GM23338 (cell line): ENCODE measurements at regions not wholly inside any gene's neighbourhood (a gene's known extent, or its start where the extent isn't known, plus 50 kb on each side); places are given as distances from the start of the nearest gene placed in this dataset.

Experiments used
- ATAC-seq: fragments of 200-7000 bp; cut with Tn5 transposase; 3 replicates; pipeline ENCODE4 v1.9.1; 2020
- DNase-seq: peaks from one replicate; pipeline ENCODE4 v3.0.0-alpha.2; 2015; ENCODE audit warnings: low spot score
- H2AFZ ChIP-seq: fragments of 200-600 bp; sonication (generic); 2 replicates; pipeline ENCODE4 v1.8.0; 2016; ENCODE audit warnings: antibody characterized with exemption, mild to moderate bottlenecking, moderate library complexity
- H3F3A ChIP-seq: fragments of 200-600 bp; sonication (generic); replicated peaks from 2 replicates; pipeline ENCODE4 v1.8.0; 2017; ENCODE audit warnings: antibody characterized with exemption, mixed run types, low read depth
- H3K27ac ChIP-seq: fragments of 200-600 bp; sonication (generic); 2 replicates; pipeline ENCODE4 v1.6.1; 2016; ENCODE audit warnings: low read depth
- H3K27me3 ChIP-seq: fragments of 200-600 bp; sonication (generic); 2 replicates; pipeline ENCODE4 v1.8.0; 2016; ENCODE audit warnings: mild to moderate bottlenecking, mixed run types, moderate library complexity; ENCODE audit not compliant: insufficient read depth
- H3K36me3 ChIP-seq: fragments of 200-600 bp; sonication (generic); 2 replicates; pipeline ENCODE4 v1.8.0; 2016; ENCODE audit warnings: mild to moderate bottlenecking; ENCODE audit not compliant: insufficient read depth
- H3K4me1 ChIP-seq: fragments of 200-600 bp; sonication (generic); 2 replicates; pipeline ENCODE4 v1.8.0; 2016; ENCODE audit warnings: mild to moderate bottlenecking, moderate library complexity; ENCODE audit not compliant: insufficient read depth
- H3K4me2 ChIP-seq: fragments of 200-600 bp; sonication (generic); 2 replicates; pipeline ENCODE4 v1.7.1; 2017; ENCODE audit warnings: mixed run types
- H3K4me3 ChIP-seq: fragments of 200-600 bp; sonication (generic); 2 replicates; pipeline ENCODE4 v1.6.1; 2016; ENCODE audit warnings: mixed run types
- H3K79me2 ChIP-seq: fragments of 200-600 bp; sonication (generic); replicated peaks from 2 replicates; pipeline ENCODE4 v1.8.0; 2017; ENCODE audit warnings: mild to moderate bottlenecking; ENCODE audit not compliant: insufficient read depth
- H3K9me2 ChIP-seq: fragments of 200-600 bp; sonication (generic); 2 replicates; pipeline ENCODE4 v1.8.0; 2017; ENCODE audit not compliant: insufficient read depth
- H4K20me1 ChIP-seq: fragments of 200-600 bp; sonication (generic); replicated peaks from 2 replicates; pipeline ENCODE4 v1.8.0; 2017; ENCODE audit warnings: mild to moderate bottlenecking; ENCODE audit not compliant: insufficient read depth
- H3K27ac Mint-ChIP-seq: 2 replicates; pipeline ENCODE4 v1.8.0; 2020; ENCODE audit warnings: inconsistent platforms, mild to moderate bottlenecking, moderate library complexity, mixed read lengths
- H3K27me3 Mint-ChIP-seq: 3 replicates; pipeline ENCODE4 v1.8.0; 2022; ENCODE audit warnings: low read depth, mild to moderate bottlenecking, moderate library complexity, mixed read lengths, inconsistent platforms; ENCODE audit not compliant: insufficient read depth, poor library complexity
- H3K36me3 Mint-ChIP-seq: 3 replicates; pipeline ENCODE4 v1.8.0; 2021; ENCODE audit warnings: low read depth, mild to moderate bottlenecking, inconsistent platforms, moderate library complexity, mixed read lengths
- H3K4me1 Mint-ChIP-seq: 3 replicates; pipeline ENCODE4 v1.8.0; 2020; ENCODE audit warnings: mild to moderate bottlenecking, inconsistent platforms, mixed read lengths
- H3K4me3 Mint-ChIP-seq: 3 replicates; pipeline ENCODE4 v1.8.0; 2021; ENCODE audit warnings: moderate library complexity, mild to moderate bottlenecking, inconsistent platforms, mixed read lengths
- H3K9me3 Mint-ChIP-seq: 3 replicates; pipeline ENCODE4 v1.8.0; 2020; ENCODE audit warnings: moderate library complexity, mild to moderate bottlenecking, inconsistent platforms, mixed read lengths
- EZH2 ChIP-seq: fragments of 200-600 bp; sonication (generic); IDR thresholded peaks from one replicate; pipeline ENCODE4 v1.8.0; 2017; ENCODE audit warnings: antibody characterized with exemption, mild to moderate bottlenecking, low read depth; ENCODE audit not compliant: unreplicated experiment
- EZH2phosphoT487 ChIP-seq: fragments of 200-600 bp; sonication (generic); IDR thresholded peaks from one replicate; pipeline ENCODE4 v1.8.1; 2018; ENCODE audit warnings: antibody characterized with exemption; ENCODE audit not compliant: unreplicated experiment
- JUNB ChIP-seq: IDR thresholded peaks from one replicate; pipeline ENCODE4 v1.6.1; 2016; ENCODE audit warnings: antibody characterized with exemption; ENCODE audit not compliant: unreplicated experiment
- NANOG ChIP-seq: IDR thresholded peaks from 2 replicates; pipeline ENCODE4 v1.6.1; 2016; ENCODE audit warnings: antibody characterized with exemption, borderline replicate concordance
- POLR2AphosphoS5 ChIP-seq: IDR thresholded peaks from 2 replicates; pipeline ENCODE4 v1.6.1; 2016; ENCODE audit warnings: antibody characterized with exemption, low read depth
- REST ChIP-seq: IDR thresholded peaks from one replicate; pipeline ENCODE4 v1.6.1; 2018; ENCODE audit warnings: antibody characterized with exemption; ENCODE audit not compliant: unreplicated experiment
- STAT1 ChIP-seq: IDR thresholded peaks from one replicate; pipeline ENCODE4 v1.6.1; 2016; ENCODE audit warnings: antibody characterized with exemption; ENCODE audit not compliant: unreplicated experiment
- ZNF331 ChIP-seq: fragments of 250-450 bp; sonication (Bioruptor Pico); IDR thresholded peaks from 2 replicates; pipeline ENCODE4 v1.5.0; 2020; ENCODE audit warnings: low read depth, mild to moderate bottlenecking, moderate library complexity
- ZNF462 ChIP-seq: fragments of 250-450 bp; sonication (Bioruptor Pico); IDR thresholded peaks from 2 replicates; pipeline ENCODE4 v1.5.0; 2020; ENCODE audit warnings: mild to moderate bottlenecking, moderate library complexity
- TF ChIP-seq, protein P1 (sequence below): IDR thresholded peaks from 2 replicates; pipeline ENCODE4 v1.6.1; 2016; ENCODE audit warnings: antibody characterized with exemption

DNA sequence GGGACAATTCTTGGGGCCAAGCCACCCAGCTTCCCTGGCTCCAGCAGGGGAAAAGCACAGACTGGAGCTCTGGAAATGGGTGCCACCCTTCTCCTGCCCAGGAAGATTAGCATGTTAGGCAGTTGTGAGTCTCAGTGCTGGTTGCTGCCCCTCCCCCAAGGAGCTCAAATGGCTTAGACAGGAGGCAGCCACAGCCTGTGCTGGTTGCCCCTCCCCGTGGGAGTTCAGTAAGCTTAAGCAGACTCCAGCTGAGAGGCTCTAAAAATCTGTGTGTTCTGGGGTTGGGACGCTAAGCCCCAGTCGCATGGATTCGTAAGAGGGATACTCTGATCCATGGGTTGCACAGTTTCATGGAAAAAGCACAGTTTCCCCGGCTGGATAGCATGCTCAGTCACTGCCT, 92.7 kb upstream of the NDST3 start:
- Histone ChIP-seq H3F3A (no peaks in the 10 kb centered on the region), H3K4me2 (no peak overlapping the region), H3K4me3 (no peak overlapping the region), H3K27me3 (no peaks in the 10 kb centered on the region), H3K36me3 (no peaks in the 10 kb centered on the region), H3K9me2 (no peaks in the 10 kb centered on the region), H4K20me1 (no peaks in the 10 kb centered on the region), H3K79me2 (no peaks in the 10 kb centered on the region), H3K4me1 (no peaks in the 10 kb centered on the region), H2AFZ (peak overlapping the region; percentile 74), H3K27ac (no peak overlapping the region)
- Mint-ChIP-seq H3K4me1 (peaks cover 2% of the 10 kb centered on the region; the same call in 1 of the 3 replicates), H3K9me3 (peaks cover 17% of the 10 kb centered on the region), H3K36me3 (peaks cover 4% of the 10 kb centered on the region; the same call in 1 of the 3 replicates), H3K27ac (no peak overlapping the region), H3K27me3 (no peaks in the 10 kb centered on the region), H3K4me3 (no peak overlapping the region)
- ATAC-seq (peak; percentile 57), DNase-seq (peak; percentile 15)
- TF ChIP-seq REST: no peak
- no peak for TF ChIP-seq JUNB
- no peak for TF ChIP-seq EZH2
- no peak for TF ChIP-seq POLR2AphosphoS5
- TF ChIP-seq, protein P1, sequence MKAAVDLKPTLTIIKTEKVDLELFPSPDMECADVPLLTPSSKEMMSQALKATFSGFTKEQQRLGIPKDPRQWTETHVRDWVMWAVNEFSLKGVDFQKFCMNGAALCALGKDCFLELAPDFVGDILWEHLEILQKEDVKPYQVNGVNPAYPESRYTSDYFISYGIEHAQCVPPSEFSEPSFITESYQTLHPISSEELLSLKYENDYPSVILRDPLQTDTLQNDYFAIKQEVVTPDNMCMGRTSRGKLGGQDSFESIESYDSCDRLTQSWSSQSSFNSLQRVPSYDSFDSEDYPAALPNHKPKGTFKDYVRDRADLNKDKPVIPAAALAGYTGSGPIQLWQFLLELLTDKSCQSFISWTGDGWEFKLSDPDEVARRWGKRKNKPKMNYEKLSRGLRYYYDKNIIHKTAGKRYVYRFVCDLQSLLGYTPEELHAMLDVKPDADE: no peak
- TF ChIP-seq ZNF331 (CRISPR knock-in tag): no peak
- TF ChIP-seq ZNF462: no peak
- TF ChIP-seq EZH2phosphoT487: no peak
- no peak for TF ChIP-seq NANOG
- TF ChIP-seq STAT1: no peak
